A549 (cell line): ENCODE measurements at regions not wholly inside any gene's neighbourhood (a gene's known extent, or its start where the extent isn't known, plus 50 kb on each side); places are given as distances from the start of the nearest gene placed in this dataset.

Source experiments
- BHLHE40 ChIP-seq: IDR thresholded peaks from 2 replicates; pipeline ENCODE4 v1.6.1; 2012; ENCODE audit warnings: low read depth, low read length, inconsistent platforms
- CTCF ChIP-seq: fragments of >200 bp; sonication (Bioruptor Twin); formaldehyde crosslinking; IDR thresholded peaks from 3 replicates; pipeline ENCODE4 v1.5.1; 2016
- E2F6 ChIP-seq: IDR thresholded peaks from 2 replicates; pipeline ENCODE4 v1.6.1; 2012; ENCODE audit warnings: low read depth, borderline replicate concordance
- EP300 ChIP-seq, 2 experiments: fragments of >200 bp; sonication (Bioruptor Twin); formaldehyde crosslinking; IDR thresholded peaks; 2 replicates in 1 of 2; 3 replicates in 1 of 2; pipeline ENCODE4 v1.6.1; 2016 to 2017
- FOSL2 ChIP-seq, 2 experiments: fragments of 450-650 bp in 1 of 2; fragments of >200 bp in 1 of 2; sonication (Bioruptor Twin) in 1 of 2; formaldehyde crosslinking; IDR thresholded peaks; 2 replicates each; pipeline versions ENCODE4 v1.5.0 to v1.6.1; 2016 to 2020; ENCODE audit warnings: mild to moderate bottlenecking in 1 of 2, moderate library complexity in 1 of 2
- HES2 ChIP-seq: fragments of >200 bp; sonication (Bioruptor Twin); formaldehyde crosslinking; IDR thresholded peaks from 2 replicates; pipeline ENCODE4 v1.6.1; 2016
- HOXA7 ChIP-seq: fragments of 250-450 bp; sonication (Bioruptor Pico); IDR thresholded peaks from 2 replicates; pipeline ENCODE4 v1.5.0; 2020; ENCODE audit warnings: mild to moderate bottlenecking, moderate library complexity
- NFE2L2 ChIP-seq: fragments of 150-350 bp; conservative IDR thresholded peaks from 2 replicates; pipeline ENCODE4 v1.6.1; 2014; ENCODE audit warnings: low read length
- POLR2A ChIP-seq: IDR thresholded peaks from 2 replicates; pipeline ENCODE4 v1.6.1; 2012; ENCODE audit warnings: mild to moderate bottlenecking, low read length
- RAD21 ChIP-seq, 2 experiments: fragments of >200 bp in 1 of 2; sonication (Bioruptor Twin) in 1 of 2; formaldehyde crosslinking in 1 of 2; IDR thresholded peaks in 1 of 2; conservative IDR thresholded peaks in 1 of 2; 2 replicates in 1 of 2; 3 replicates in 1 of 2; pipeline ENCODE4 v1.6.1; 2012 to 2018; ENCODE audit warnings: inconsistent platforms in 1 of 2
- TFCP2L1 ChIP-seq: fragments of 250-450 bp; sonication (Bioruptor Pico); IDR thresholded peaks from 2 replicates; pipeline ENCODE4 v1.5.0; 2021; ENCODE audit warnings: mild to moderate bottlenecking
- ZFP36 ChIP-seq: fragments of 450-650 bp; IDR thresholded peaks from 2 replicates; pipeline ENCODE4 v1.6.1; 2014; ENCODE audit warnings: borderline replicate concordance; ENCODE audit not compliant: partially characterized antibody

GRCh38 chr7:21131897-21132296 is 296.0 kb upstream of the SP4 start:
- no peak for TF ChIP-seq TFCP2L1 (CRISPR knock-in tag)
- no peak for TF ChIP-seq POLR2A
- no peak for TF ChIP-seq FOSL2 (IDR thresholded peaks at IDR 0.05)
- TF ChIP-seq FOSL2 (CRISPR knock-in tag; IDR thresholded peaks at IDR 0.05): no peak
- no peak for TF ChIP-seq EP300 (IDR thresholded peaks at IDR 0.05)
- TF ChIP-seq CTCF: no peak
- TF ChIP-seq BHLHE40: no peak
- no peak for TF ChIP-seq RAD21 (conservative IDR thresholded peaks at IDR 0.05 in 1 of 2, IDR thresholded peaks at IDR 0.05 in 1 of 2)
- TF ChIP-seq HES2: no peak
- TF ChIP-seq E2F6: no peak
- TF ChIP-seq NFE2L2: no peak
- TF ChIP-seq HOXA7: no peak
- no peak for TF ChIP-seq ZFP36
